ENCODE measurements at regions not wholly inside any gene's neighbourhood (a gene's known extent, or its start where the extent isn't known, plus 50 kb on each side); places are given as distances from the start of the nearest gene placed in this dataset.

- H3K27ac ChIP-seq (ENCODE audit: control insufficient read depth, insufficient read depth, low read length) = no peak overlapping the region
- no peaks in the 10 kb centered on the region for H3K36me3 ChIP-seq (ENCODE audit: control insufficient read depth in 2 of 2, extremely low read depth in 1 of 2, insufficient read depth in 2 of 2, low read length in 2 of 2)
- no peak overlapping the region for H3K9ac ChIP-seq (ENCODE audit: control insufficient read depth, extremely low read depth, insufficient read depth, low read length)
- dilution Hi-C loops (cut with MboI; ENCODE audit: extremely low pct_ligation_motif_present, low sequenced_read_pairs) = no loop called here
- H3K27me3 ChIP-seq (ENCODE audit: control insufficient read depth, extremely low read depth, insufficient read depth, low read length) = no peaks in the 10 kb centered on the region
- H2AFZ ChIP-seq (ENCODE audit: control insufficient read depth, low read length) = no peak overlapping the region
- no peaks in the 10 kb centered on the region for H3K79me2 ChIP-seq (ENCODE audit: control insufficient read depth, insufficient read depth, low read length)
- no peak for DNase-seq (ENCODE audit: low read depth, low spot score)
- TF ChIP-seq EZH2 (IDR thresholded peaks at IDR 0.05; ENCODE audit: low read length) (no peak), CTCF (optimal IDR thresholded peaks at IDR 0.05 in 1 of 3, IDR thresholded peaks at IDR 0.05 in 1 of 3, conservative IDR thresholded peaks at IDR 0.05 in 1 of 3; ENCODE audit: extremely low read depth in 1 of 3, insufficient read depth in 2 of 3, low read length in 3 of 3) (no peak)
- H3K9me1 ChIP-seq (ENCODE audit: control insufficient read depth, extremely low read depth, insufficient read depth, low read length) = no peaks in the 10 kb centered on the region
- no peak overlapping the region for H3K4me3 ChIP-seq (ENCODE audit: control insufficient read depth in 2 of 3, extremely low read depth in 1 of 3, insufficient read depth in 2 of 3, low read depth in 1 of 3, low read length in 3 of 3)
- H3K4me1 ChIP-seq (ENCODE audit: control insufficient read depth, extremely low read depth, insufficient read depth, low read length) = no peaks in the 10 kb centered on the region
- no peak overlapping the region for H3K4me2 ChIP-seq (ENCODE audit: control insufficient read depth, extremely low read depth, insufficient read depth, low read depth, low read length)
- FAIRE-seq = no peak
- no peaks in the 10 kb centered on the region for H4K20me1 ChIP-seq (ENCODE audit: control insufficient read depth, extremely low read depth, insufficient read depth, low read length)
- no peaks in the 10 kb centered on the region for H3K9me3 ChIP-seq (ENCODE audit: control insufficient read depth, low read depth, low read length)
Measured at GRCh38 chr1:59238993-59239392, 57.9 kb upstream of the FGGY start.

GRCh38 chr1:59241909-59242308, 55.0 kb upstream of the FGGY start:
- no peaks in the 10 kb centered on the region for H3K9me1 ChIP-seq (ENCODE audit: control insufficient read depth, extremely low read depth, insufficient read depth, low read length)
- dilution Hi-C loops (cut with MboI; ENCODE audit: extremely low pct_ligation_motif_present, low sequenced_read_pairs) = no loop called here

More at GRCh38 chr1:59241909-59242308, 55.0 kb upstream of the FGGY start:
- no peak overlapping the region for H2AFZ ChIP-seq (ENCODE audit: control insufficient read depth, low read length)
- H3K4me3 ChIP-seq (ENCODE audit: control insufficient read depth in 2 of 3, extremely low read depth in 1 of 3, insufficient read depth in 2 of 3, low read depth in 1 of 3, low read length in 3 of 3) = no peak overlapping the region
- H3K27me3 ChIP-seq (ENCODE audit: control insufficient read depth, extremely low read depth, insufficient read depth, low read length) = no peaks in the 10 kb centered on the region
- no peak for TF ChIP-seq CTCF (optimal IDR thresholded peaks at IDR 0.05 in 1 of 3, IDR thresholded peaks at IDR 0.05 in 1 of 3, conservative IDR thresholded peaks at IDR 0.05 in 1 of 3; ENCODE audit: extremely low read depth in 1 of 3, insufficient read depth in 2 of 3, low read length in 3 of 3)
- no peaks in the 10 kb centered on the region for H3K36me3 ChIP-seq (ENCODE audit: control insufficient read depth in 2 of 2, extremely low read depth in 1 of 2, insufficient read depth in 2 of 2, low read length in 2 of 2)
- no peaks in the 10 kb centered on the region for H3K9me3 ChIP-seq (ENCODE audit: control insufficient read depth, low read depth, low read length)
- H4K20me1 ChIP-seq (ENCODE audit: control insufficient read depth, extremely low read depth, insufficient read depth, low read length) = no peaks in the 10 kb centered on the region
- H3K27ac ChIP-seq (ENCODE audit: control insufficient read depth, insufficient read depth, low read length) = no peak overlapping the region
- no peaks in the 10 kb centered on the region for H3K79me2 ChIP-seq (ENCODE audit: control insufficient read depth, insufficient read depth, low read length)
- no peak for DNase-seq (ENCODE audit: low read depth, low spot score)
- no peak for FAIRE-seq
- no peaks in the 10 kb centered on the region for H3K4me1 ChIP-seq (ENCODE audit: control insufficient read depth, extremely low read depth, insufficient read depth, low read length)
- no peak overlapping the region for H3K4me2 ChIP-seq (ENCODE audit: control insufficient read depth, extremely low read depth, insufficient read depth, low read depth, low read length)
- H3K9ac ChIP-seq (ENCODE audit: control insufficient read depth, extremely low read depth, insufficient read depth, low read length) = no peak overlapping the region
